ENCODE measurements at regions not wholly inside any gene's neighbourhood (a gene's known extent, or its start where the extent isn't known, plus 50 kb on each side); places are given as distances from the start of the nearest gene placed in this dataset.

DNA sequence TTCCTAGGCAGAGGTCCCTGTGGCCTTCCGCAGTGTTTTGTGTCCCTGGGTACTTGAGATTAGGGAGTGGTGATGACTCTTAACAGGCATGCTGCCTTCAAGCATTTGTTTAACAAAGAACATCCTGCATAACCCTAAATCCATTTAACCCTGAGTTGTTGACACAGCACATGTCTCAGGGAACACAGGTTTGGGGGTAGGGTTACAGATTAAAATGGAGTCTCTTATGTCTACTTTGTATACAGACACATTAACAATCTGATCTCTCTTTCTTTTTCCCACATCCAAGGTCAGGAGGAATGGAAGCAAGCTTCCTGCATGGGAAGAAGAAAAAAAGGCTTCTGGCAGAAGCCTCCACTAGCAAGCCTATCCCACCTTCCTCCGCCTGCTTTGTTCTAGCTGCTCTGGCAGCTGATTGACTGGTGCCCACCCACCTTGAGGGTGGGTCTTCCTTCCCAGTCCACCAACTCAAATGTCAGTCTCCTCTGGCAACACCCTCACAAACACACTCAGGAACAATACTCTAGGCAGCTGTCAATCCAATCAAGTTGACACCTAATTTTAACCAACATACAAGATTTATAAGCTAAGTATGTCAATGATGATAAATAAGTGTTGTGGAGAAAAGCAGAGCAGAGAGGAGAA lies 176.5 kb upstream of the CCZ1B start:
- TF ChIP-seq, protein P1, sequence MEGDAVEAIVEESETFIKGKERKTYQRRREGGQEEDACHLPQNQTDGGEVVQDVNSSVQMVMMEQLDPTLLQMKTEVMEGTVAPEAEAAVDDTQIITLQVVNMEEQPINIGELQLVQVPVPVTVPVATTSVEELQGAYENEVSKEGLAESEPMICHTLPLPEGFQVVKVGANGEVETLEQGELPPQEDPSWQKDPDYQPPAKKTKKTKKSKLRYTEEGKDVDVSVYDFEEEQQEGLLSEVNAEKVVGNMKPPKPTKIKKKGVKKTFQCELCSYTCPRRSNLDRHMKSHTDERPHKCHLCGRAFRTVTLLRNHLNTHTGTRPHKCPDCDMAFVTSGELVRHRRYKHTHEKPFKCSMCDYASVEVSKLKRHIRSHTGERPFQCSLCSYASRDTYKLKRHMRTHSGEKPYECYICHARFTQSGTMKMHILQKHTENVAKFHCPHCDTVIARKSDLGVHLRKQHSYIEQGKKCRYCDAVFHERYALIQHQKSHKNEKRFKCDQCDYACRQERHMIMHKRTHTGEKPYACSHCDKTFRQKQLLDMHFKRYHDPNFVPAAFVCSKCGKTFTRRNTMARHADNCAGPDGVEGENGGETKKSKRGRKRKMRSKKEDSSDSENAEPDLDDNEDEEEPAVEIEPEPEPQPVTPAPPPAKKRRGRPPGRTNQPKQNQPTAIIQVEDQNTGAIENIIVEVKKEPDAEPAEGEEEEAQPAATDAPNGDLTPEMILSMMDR (IDR thresholded peaks at IDR 0.05; ENCODE audit: low read length) = no peak
- no peak for TF ChIP-seq EZH2 (optimal IDR thresholded peaks at IDR 0.05; ENCODE audit: low read depth, low read length)
- TF ChIP-seq EZH2phosphoT487 (IDR thresholded peaks at IDR 0.05; ENCODE audit: low read length) = no peak
